GM18868 (cell line): ENCODE measurements at regions not wholly inside any gene's neighbourhood (a gene's known extent, or its start where the extent isn't known, plus 50 kb on each side); places are given as distances from the start of the nearest gene placed in this dataset.
"Not testable (repeated sequence)": the region's sequence is repeated elsewhere in the genome, so short reads cannot be mapped to it uniquely, and the experiment has no call there.

Experiments used
- ATAC-seq: cut with Tn5 transposase; IDR thresholded peaks from one replicate; pipeline ENCODE4 v1.9.1; 2021; ENCODE audit warnings: mild to moderate bottlenecking, moderate library complexity; ENCODE audit not compliant: unreplicated experiment

GRCh38 chr5:106397700-106398099 lies 1273.0 kb downstream of the EFNA5 start:
- ATAC-seq = no peak

GRCh38 chr5:106393276-106393675 lies 1277.5 kb downstream of the EFNA5 start:
- no peak for ATAC-seq

- no peak for ATAC-seq
Measured at GRCh38 chr5:106392766-106393165, 1278.0 kb downstream of the EFNA5 start.

- ATAC-seq = not testable (repeated sequence)
Measured at GRCh38 chr5:106387767-106388166, 1283.0 kb downstream of the EFNA5 start.

DNA sequence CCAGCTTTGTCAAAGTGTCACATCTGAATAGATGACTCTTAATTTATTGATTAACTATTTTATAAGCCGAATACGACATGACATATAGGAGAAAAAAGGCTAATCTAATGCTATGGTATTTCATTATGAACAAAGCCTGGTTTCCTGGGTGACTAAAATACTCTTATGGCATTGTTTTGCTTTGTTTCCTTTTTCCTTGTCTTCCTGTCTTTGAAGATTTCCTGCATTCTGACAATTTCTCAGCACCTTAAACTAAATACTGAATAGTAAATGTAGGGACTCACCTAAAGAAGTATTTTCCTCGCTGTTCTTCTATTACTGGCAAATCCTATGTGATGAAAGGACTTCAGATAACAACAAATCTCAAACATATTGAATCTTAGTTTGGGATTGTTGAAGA lies 1284.5 kb downstream of the EFNA5 start:
- no peak for ATAC-seq

- ATAC-seq = no peak
Measured at GRCh38 chr5:106380736-106381135, 1290.0 kb downstream of the EFNA5 start.

- ATAC-seq = no peak
Measured at GRCh38 chr5:106376522-106376921, 1294.2 kb downstream of the EFNA5 start.

GRCh38 chr5:106374956-106375355 lies 1295.8 kb downstream of the EFNA5 start:
- ATAC-seq = no peak

DNA sequence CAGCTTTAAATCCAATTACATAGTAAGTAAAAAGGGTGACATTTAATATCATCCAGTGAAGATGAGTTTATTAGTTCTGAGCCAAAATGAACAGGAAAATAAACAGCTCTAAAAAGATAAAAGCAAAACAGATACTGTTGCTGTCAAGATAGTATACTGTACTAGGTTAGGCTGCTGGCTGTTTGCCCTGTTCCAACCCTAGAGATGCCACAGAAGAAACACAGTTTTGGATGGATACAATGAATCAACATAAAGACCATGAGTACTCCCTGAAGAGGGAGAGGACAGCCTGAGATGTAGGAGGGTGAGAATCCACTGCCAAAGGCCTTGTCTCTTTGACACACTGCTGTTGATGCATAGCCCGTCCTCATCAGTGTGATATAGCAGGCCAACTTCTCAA lies 1302.7 kb downstream of the EFNA5 start:
- ATAC-seq = no peak

- no peak for ATAC-seq
Measured at GRCh38 chr5:106367281-106367680, 1303.5 kb downstream of the EFNA5 start.

- no peak for ATAC-seq
Measured at GRCh38 chr5:106363578-106363977, 1307.2 kb downstream of the EFNA5 start.

DNA sequence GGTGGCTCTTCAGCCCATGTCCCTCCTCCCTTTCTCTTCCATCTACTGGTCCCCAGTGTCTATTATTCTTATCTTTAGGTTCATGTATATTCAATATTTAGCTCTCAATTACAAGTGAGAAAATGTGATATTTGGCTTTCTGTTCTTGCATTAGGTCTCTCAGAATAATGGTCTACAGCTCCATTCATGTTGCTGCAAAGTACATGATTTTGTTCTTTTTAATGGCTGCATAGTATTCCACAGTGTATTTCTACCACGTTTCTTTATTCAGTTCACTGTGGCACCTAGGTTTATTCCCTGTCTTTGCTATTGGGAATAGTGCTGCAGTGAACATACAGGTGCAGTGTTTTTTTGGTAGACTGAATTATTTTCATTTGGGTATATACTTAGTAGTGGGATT lies 1308.8 kb downstream of the EFNA5 start:
- no peak for ATAC-seq

- ATAC-seq = no peak
Measured at GRCh38 chr5:106331415-106331814, 1339.3 kb downstream of the EFNA5 start.

GRCh38 chr5:106324356-106324755 lies 1346.4 kb downstream of the EFNA5 start:
- no peak for ATAC-seq

- no peak for ATAC-seq
Measured at GRCh38 chr5:106321242-106321641, 1349.5 kb downstream of the EFNA5 start.

GRCh38 chr5:106314221-106314824 lies 1356.4 kb downstream of the EFNA5 start:
- ATAC-seq = no peak

DNA sequence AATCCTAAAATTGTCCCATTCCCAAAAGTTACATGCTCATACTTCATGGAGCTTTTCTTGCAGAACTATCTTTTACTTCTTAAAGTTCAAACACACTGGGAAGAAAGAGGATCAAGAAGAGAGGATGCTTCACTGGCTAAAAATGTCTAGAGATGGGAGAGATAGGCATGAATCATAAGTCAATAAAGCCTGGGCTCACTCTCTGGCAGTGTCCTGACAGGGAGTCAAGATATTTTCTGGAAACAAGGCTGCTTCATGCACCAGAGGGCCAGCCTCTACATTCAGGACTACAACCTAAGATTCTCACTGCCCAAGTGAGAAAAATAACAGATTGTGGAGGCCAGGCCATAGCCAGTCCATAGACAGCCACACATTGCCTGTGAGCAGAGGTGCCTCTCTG lies 1358.4 kb downstream of the EFNA5 start:
- no peak for ATAC-seq

DNA sequence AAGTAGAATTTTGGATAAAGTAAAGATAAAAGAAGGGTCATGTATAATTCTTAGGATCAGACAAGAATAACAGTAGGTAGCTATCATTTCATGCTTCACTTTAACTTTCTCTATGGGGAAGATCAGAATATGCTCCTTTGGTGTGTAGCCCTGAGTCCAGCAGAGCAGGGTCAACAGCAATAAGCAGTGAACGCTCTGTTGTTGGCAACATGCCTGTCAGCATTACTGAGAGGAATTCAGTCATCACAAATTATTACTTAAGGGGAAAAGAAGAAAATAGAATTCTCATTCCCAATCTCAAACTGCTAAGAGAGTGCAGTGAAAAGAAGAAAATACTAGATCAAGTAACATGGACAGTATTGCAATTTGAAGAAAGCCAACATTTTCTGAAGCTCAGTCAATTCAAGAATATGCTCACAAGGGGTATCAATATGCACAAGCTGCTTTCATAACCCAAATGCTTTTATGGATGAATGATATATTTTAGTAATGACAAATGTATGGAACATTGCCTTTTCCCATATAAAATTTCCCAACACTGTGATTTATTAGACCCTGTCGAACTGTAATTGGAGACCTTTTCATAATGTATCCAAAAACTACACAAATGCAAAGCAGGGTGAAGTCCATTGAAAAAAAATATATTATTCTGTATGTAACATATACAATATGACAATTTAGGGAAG lies 1359.4 kb downstream of the EFNA5 start:
- ATAC-seq = no peak

- no peak for ATAC-seq
Measured at GRCh38 chr5:106307265-106307664, 1363.5 kb downstream of the EFNA5 start.

GRCh38 chr5:106306313-106307028 lies 1364.3 kb downstream of the EFNA5 start:
- ATAC-seq = no peak

DNA sequence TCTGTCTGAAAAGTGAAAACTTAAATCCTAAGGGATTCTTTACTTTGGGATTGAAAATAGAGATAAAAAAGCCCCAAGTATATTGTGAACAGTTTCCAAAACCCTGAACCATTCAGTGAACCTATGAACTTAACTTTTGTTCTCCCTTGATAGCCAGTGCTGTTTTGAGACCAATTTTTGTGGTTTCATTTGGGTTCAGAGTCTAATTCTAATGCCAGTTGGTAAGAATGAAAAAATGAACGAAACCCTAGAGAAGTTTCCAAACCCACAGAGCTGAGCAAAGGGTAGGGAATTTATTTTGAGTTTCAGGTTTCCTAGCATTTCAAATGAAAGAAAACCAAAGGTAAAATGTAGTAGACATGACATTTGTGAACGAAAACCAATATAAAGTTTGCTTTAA lies 1366.8 kb downstream of the EFNA5 start:
- no peak for ATAC-seq

- ATAC-seq = no peak
Measured at GRCh38 chr5:106292654-106293053, 1378.1 kb downstream of the EFNA5 start.
